GM18861 (cell line): ENCODE measurements at regions not wholly inside any gene's neighbourhood (a gene's known extent, or its start where the extent isn't known, plus 50 kb on each side); places are given as distances from the start of the nearest gene placed in this dataset.
A peak's percentile ranks its signal among the peaks of the same experiment; 100 is the strongest.

Experiments
- ATAC-seq: cut with Tn5 transposase; IDR thresholded peaks from one replicate; pipeline ENCODE4 v1.9.1; 2021; ENCODE audit not compliant: unreplicated experiment

DNA sequence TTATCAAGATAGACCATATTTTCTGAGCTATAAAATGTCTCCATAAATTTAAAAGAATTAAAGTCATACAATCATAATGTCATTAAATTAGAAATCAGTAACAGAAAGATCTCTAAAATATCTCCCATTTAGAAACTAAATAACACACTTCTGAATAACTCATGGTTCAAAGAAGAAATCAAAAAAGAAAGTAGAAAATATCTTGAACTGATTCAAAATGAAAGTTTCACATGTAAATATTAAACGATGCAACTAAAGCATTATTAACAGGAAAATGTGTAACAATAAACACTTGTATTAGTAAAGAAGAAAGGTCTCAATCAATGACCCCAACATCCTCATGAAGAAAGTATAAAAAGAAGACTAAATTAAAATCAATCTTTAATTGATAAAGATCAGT, 50.5 kb upstream of the PZP start:
- ATAC-seq, result peak; percentile 51
